GM18861 (cell line): ENCODE measurements at regions not wholly inside any gene's neighbourhood (a gene's known extent, or its start where the extent isn't known, plus 50 kb on each side); places are given as distances from the start of the nearest gene placed in this dataset.
"Not testable (repeated sequence)": the region's sequence is repeated elsewhere in the genome, so short reads cannot be mapped to it uniquely, and the experiment has no call there.

Source experiments
- ATAC-seq: cut with Tn5 transposase; IDR thresholded peaks from one replicate; pipeline ENCODE4 v1.9.1; 2021; ENCODE audit not compliant: unreplicated experiment

- no peak for ATAC-seq
These were observed 208.2 kb upstream of the ZNF217 start for GRCh38 chr20:53801609-53802370.

GRCh38 chr20:53800883-53801604 is 207.4 kb upstream of the ZNF217 start:
- no peak for ATAC-seq

GRCh38 chr20:53800418-53800817 is 206.8 kb upstream of the ZNF217 start:
- ATAC-seq = no peak

- no peak for ATAC-seq
These were observed 203.4 kb upstream of the ZNF217 start for GRCh38 chr20:53797085-53797484.

- ATAC-seq = no peak
These were observed 201.5 kb upstream of the ZNF217 start for GRCh38 chr20:53795170-53795569.

GRCh38 chr20:53794529-53795115 is 201.0 kb upstream of the ZNF217 start:
- ATAC-seq = no peak

GRCh38 chr20:53793783-53794383 is 200.2 kb upstream of the ZNF217 start:
- no peak for ATAC-seq

- no peak for ATAC-seq
These were observed 199.4 kb upstream of the ZNF217 start for GRCh38 chr20:53792946-53793536.

GRCh38 chr20:53789989-53790675 is 196.5 kb upstream of the ZNF217 start:
- no peak for ATAC-seq

GRCh38 chr20:53788253-53789022 is 194.8 kb upstream of the ZNF217 start:
- no peak for ATAC-seq

- not testable (repeated sequence) for ATAC-seq
These were observed 193.9 kb upstream of the ZNF217 start for GRCh38 chr20:53787491-53787931.

GRCh38 chr20:53786445-53787267 is 193.0 kb upstream of the ZNF217 start:
- no peak for ATAC-seq

- no peak for ATAC-seq
These were observed 192.4 kb upstream of the ZNF217 start for GRCh38 chr20:53786071-53786444.

- ATAC-seq = no peak
These were observed 191.7 kb upstream of the ZNF217 start for GRCh38 chr20:53785320-53785719.

GRCh38 chr20:53783768-53784167 is 190.1 kb upstream of the ZNF217 start:
- no peak for ATAC-seq

- no peak for ATAC-seq
These were observed 189.1 kb upstream of the ZNF217 start for GRCh38 chr20:53782612-53783246.

GRCh38 chr20:53779822-53780221 is 186.2 kb upstream of the ZNF217 start:
- ATAC-seq = no peak

- ATAC-seq = no peak
These were observed 185.1 kb upstream of the ZNF217 start for GRCh38 chr20:53778736-53779135.
